OCI-LY1 (cell line): ENCODE measurements at regions not wholly inside any gene's neighbourhood (a gene's known extent, or its start where the extent isn't known, plus 50 kb on each side); places are given as distances from the start of the nearest gene placed in this dataset.

Source experiments
- EZH2 ChIP-seq: fragments of 200-600 bp; sonication (generic), shearing (Covaris generic); IDR thresholded peaks from 2 replicates; pipeline ENCODE4 v1.8.0; 2017; ENCODE audit warnings: borderline replicate concordance, mixed run types, mild to moderate bottlenecking, antibody characterized with exemption, low read length, moderate library complexity, mixed read lengths
- TF ChIP-seq, protein P1 (sequence below): fragments of 200-600 bp; sonication (generic), shearing (Covaris generic); IDR thresholded peaks from 2 replicates; pipeline ENCODE4 v1.5.1; 2017; ENCODE audit warnings: mild to moderate bottlenecking, antibody characterized with exemption, low read length, moderate library complexity, mixed read lengths

DNA sequence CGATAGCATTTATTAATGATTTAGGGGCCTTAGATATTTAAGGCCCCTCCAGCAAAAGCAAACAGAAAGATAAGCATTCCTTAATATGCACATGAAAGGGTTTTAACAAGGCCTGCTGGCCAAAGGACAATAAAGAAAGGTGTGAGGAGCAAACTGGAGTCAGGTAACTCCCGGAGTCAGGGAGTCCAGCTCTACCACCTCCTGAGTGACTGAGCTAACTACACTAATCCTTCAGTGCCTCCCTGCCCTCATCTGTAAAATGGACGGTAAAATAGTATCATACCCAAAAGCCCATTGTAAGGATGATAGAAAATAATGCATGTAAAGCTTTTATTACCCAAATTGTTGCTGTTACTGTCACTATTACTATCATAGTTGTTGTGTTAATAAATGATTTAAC is 161.7 kb downstream of the SIPA1L2 start:
- TF ChIP-seq, protein P1, sequence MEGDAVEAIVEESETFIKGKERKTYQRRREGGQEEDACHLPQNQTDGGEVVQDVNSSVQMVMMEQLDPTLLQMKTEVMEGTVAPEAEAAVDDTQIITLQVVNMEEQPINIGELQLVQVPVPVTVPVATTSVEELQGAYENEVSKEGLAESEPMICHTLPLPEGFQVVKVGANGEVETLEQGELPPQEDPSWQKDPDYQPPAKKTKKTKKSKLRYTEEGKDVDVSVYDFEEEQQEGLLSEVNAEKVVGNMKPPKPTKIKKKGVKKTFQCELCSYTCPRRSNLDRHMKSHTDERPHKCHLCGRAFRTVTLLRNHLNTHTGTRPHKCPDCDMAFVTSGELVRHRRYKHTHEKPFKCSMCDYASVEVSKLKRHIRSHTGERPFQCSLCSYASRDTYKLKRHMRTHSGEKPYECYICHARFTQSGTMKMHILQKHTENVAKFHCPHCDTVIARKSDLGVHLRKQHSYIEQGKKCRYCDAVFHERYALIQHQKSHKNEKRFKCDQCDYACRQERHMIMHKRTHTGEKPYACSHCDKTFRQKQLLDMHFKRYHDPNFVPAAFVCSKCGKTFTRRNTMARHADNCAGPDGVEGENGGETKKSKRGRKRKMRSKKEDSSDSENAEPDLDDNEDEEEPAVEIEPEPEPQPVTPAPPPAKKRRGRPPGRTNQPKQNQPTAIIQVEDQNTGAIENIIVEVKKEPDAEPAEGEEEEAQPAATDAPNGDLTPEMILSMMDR = no peak
- no peak for TF ChIP-seq EZH2
